ENCODE measurements at regions not wholly inside any gene's neighbourhood (a gene's known extent, or its start where the extent isn't known, plus 50 kb on each side); places are given as distances from the start of the nearest gene placed in this dataset.
"Not testable (repeated sequence)": the region's sequence is repeated elsewhere in the genome, so short reads cannot be mapped to it uniquely, and the experiment has no call there.

- WGBS, 2 donors = 77 to 81% methylated on average over 3 of the region's 3 CpGs
- Histone ChIP-seq H3K9me3 (ENCODE audit: control insufficient read depth in 4 of 4, insufficient read depth in 3 of 4, low read length in 3 of 4) (no peaks in the 10 kb centered on the region), H3K4me1 (ENCODE audit: control insufficient read depth in 5 of 5, insufficient read depth in 5 of 5, low read length in 5 of 5) (no peaks in the 10 kb centered on the region), H3K27ac (ENCODE audit: low read depth in 1 of 2, low read length in 1 of 2) (no peak overlapping the region), H3K9ac (ENCODE audit: insufficient read depth in 1 of 2, low read length in 2 of 2) (no peak overlapping the region), H3K27me3 (ENCODE audit: control insufficient read depth in 3 of 3, insufficient read depth in 3 of 3, low read length in 2 of 3) (no peaks in the 10 kb centered on the region), H3K4me3 (no peak overlapping the region), H3K36me3 (ENCODE audit: control insufficient read depth in 4 of 4, insufficient read depth in 4 of 4, low read length in 4 of 4) (no peaks in the 10 kb centered on the region)
- DNase-seq (no peak), ATAC-seq (ENCODE audit: insufficient read depth, low FRiP score) (no peak)
- TF ChIP-seq, protein P1, sequence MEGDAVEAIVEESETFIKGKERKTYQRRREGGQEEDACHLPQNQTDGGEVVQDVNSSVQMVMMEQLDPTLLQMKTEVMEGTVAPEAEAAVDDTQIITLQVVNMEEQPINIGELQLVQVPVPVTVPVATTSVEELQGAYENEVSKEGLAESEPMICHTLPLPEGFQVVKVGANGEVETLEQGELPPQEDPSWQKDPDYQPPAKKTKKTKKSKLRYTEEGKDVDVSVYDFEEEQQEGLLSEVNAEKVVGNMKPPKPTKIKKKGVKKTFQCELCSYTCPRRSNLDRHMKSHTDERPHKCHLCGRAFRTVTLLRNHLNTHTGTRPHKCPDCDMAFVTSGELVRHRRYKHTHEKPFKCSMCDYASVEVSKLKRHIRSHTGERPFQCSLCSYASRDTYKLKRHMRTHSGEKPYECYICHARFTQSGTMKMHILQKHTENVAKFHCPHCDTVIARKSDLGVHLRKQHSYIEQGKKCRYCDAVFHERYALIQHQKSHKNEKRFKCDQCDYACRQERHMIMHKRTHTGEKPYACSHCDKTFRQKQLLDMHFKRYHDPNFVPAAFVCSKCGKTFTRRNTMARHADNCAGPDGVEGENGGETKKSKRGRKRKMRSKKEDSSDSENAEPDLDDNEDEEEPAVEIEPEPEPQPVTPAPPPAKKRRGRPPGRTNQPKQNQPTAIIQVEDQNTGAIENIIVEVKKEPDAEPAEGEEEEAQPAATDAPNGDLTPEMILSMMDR (IDR thresholded peaks at IDR 0.05; ENCODE audit: control extremely low read depth, extremely low read depth) = no peak
Observed at GRCh38 chr9:25078202-25078601, 532.5 kb upstream of the IZUMO3 start.

GRCh38 chr9:25048098-25048724 lies 502.5 kb upstream of the IZUMO3 start:
- WGBS, 2 donors = 76 to 82% methylated on average over 1 of the region's 1 CpG
- Histone ChIP-seq H3K9ac (ENCODE audit: insufficient read depth in 1 of 2, low read length in 2 of 2) (no peak overlapping the region), H3K27ac (ENCODE audit: low read depth in 1 of 2, low read length in 1 of 2) (no peak overlapping the region), H3K4me3 (no peak overlapping the region), H3K27me3 (ENCODE audit: control insufficient read depth in 3 of 3, insufficient read depth in 3 of 3, low read length in 2 of 3) (no peaks in the 10 kb centered on the region), H3K9me3 (ENCODE audit: control insufficient read depth in 4 of 4, insufficient read depth in 3 of 4, low read length in 3 of 4) (peaks cover 0 to 2% (median 0%) of the 10 kb centered on the region in 4 donors), H3K36me3 (ENCODE audit: control insufficient read depth in 4 of 4, insufficient read depth in 4 of 4, low read length in 4 of 4) (no peaks in the 10 kb centered on the region), H3K4me1 (ENCODE audit: control insufficient read depth in 5 of 5, insufficient read depth in 5 of 5, low read length in 5 of 5) (no peaks in the 10 kb centered on the region)
- DNase-seq (no peak), ATAC-seq (ENCODE audit: insufficient read depth, low FRiP score) (no peak)
- TF ChIP-seq, protein P1 (IDR thresholded peaks at IDR 0.05; ENCODE audit: control extremely low read depth, extremely low read depth) = no peak

GRCh38 chr9:25045469-25045868 lies 499.8 kb upstream of the IZUMO3 start:
- H3K9ac ChIP-seq (ENCODE audit: insufficient read depth in 1 of 2, low read length in 2 of 2); H3K9me3 ChIP-seq (ENCODE audit: control insufficient read depth in 4 of 4, insufficient read depth in 3 of 4, low read length in 3 of 4); H3K4me1 ChIP-seq (ENCODE audit: control insufficient read depth in 5 of 5, insufficient read depth in 5 of 5, low read length in 5 of 5); H3K4me3 ChIP-seq; H3K27me3 ChIP-seq (ENCODE audit: control insufficient read depth in 3 of 3, insufficient read depth in 3 of 3, low read length in 2 of 3); H3K36me3 ChIP-seq (ENCODE audit: control insufficient read depth in 4 of 4, insufficient read depth in 4 of 4, low read length in 4 of 4); DNase-seq; H3K27ac ChIP-seq (ENCODE audit: low read depth in 1 of 2, low read length in 1 of 2); ATAC-seq (ENCODE audit: insufficient read depth, low FRiP score): not testable (repeated sequence)
- 80 to 83% methylated on average over 8 of the region's 8 CpGs for WGBS, 2 donors

GRCh38 chr9:25029743-25030142 lies 484.0 kb upstream of the IZUMO3 start:
- H3K27me3 ChIP-seq (ENCODE audit: control insufficient read depth in 3 of 3, insufficient read depth in 3 of 3, low read length in 2 of 3) = no peaks in the 10 kb centered on the region
- H3K4me3 ChIP-seq = no peak overlapping the region
- H3K27ac ChIP-seq (ENCODE audit: low read depth in 1 of 2, low read length in 1 of 2) = no peak overlapping the region
- TF ChIP-seq, protein P1 (IDR thresholded peaks at IDR 0.05; ENCODE audit: control extremely low read depth, extremely low read depth) = no peak
- peak in 1 of 3 donors; percentile 1 for DNase-seq
- H3K4me1 ChIP-seq (ENCODE audit: control insufficient read depth in 5 of 5, insufficient read depth in 5 of 5, low read length in 5 of 5) = no peaks in the 10 kb centered on the region
- no peak for ATAC-seq (ENCODE audit: insufficient read depth, low FRiP score)
- 82 to 84% methylated on average over 2 of the region's 2 CpGs for WGBS, 2 donors
- H3K36me3 ChIP-seq (ENCODE audit: control insufficient read depth in 4 of 4, insufficient read depth in 4 of 4, low read length in 4 of 4) = no peaks in the 10 kb centered on the region
- H3K9ac ChIP-seq (ENCODE audit: insufficient read depth in 1 of 2, low read length in 2 of 2) = no peak overlapping the region
- peaks cover 0 to under 1% (median 0%) of the 10 kb centered on the region in 4 donors for H3K9me3 ChIP-seq (ENCODE audit: control insufficient read depth in 4 of 4, insufficient read depth in 3 of 4, low read length in 3 of 4)

Measured in lung (tissue), 11 donors.